ENCODE measurements at regions not wholly inside any gene's neighbourhood (a gene's known extent, or its start where the extent isn't known, plus 50 kb on each side); places are given as distances from the start of the nearest gene placed in this dataset.

GRCh38 chr3:104791331-104791730, 575.4 kb upstream of the ALCAM start:
- intact Hi-C loops (cut with micrococcal nuclease): no loop called here

- intact Hi-C loops (cut with micrococcal nuclease): no loop called here
These were observed 570.2 kb upstream of the ALCAM start for GRCh38 chr3:104796556-104796955.

- intact Hi-C loops (cut with micrococcal nuclease): no loop called here
These were observed 561.7 kb upstream of the ALCAM start for GRCh38 chr3:104805042-104805441.

GRCh38 chr3:104805508-104805907, 561.2 kb upstream of the ALCAM start:
- intact Hi-C loops (cut with micrococcal nuclease): no loop called here

- intact Hi-C loops (cut with micrococcal nuclease): no loop called here
These were observed 555.8 kb upstream of the ALCAM start for GRCh38 chr3:104810896-104811295.

- intact Hi-C loops (cut with micrococcal nuclease): no loop called here
These were observed 550.7 kb upstream of the ALCAM start for GRCh38 chr3:104816008-104816407.

GRCh38 chr3:104816716-104817115, 550.0 kb upstream of the ALCAM start:
- intact Hi-C loops (cut with micrococcal nuclease): no loop called here

GRCh38 chr3:104819333-104819732, 547.4 kb upstream of the ALCAM start:
- intact Hi-C loops (cut with micrococcal nuclease): no loop called here

GRCh38 chr3:104820959-104821358, 545.8 kb upstream of the ALCAM start:
- intact Hi-C loops (cut with micrococcal nuclease): no loop called here

- intact Hi-C loops (cut with micrococcal nuclease): no loop called here
These were observed 541.6 kb upstream of the ALCAM start for GRCh38 chr3:104825116-104825515.

GRCh38 chr3:104831071-104831470, 535.6 kb upstream of the ALCAM start:
- intact Hi-C loops (cut with micrococcal nuclease): no loop called here

- intact Hi-C loops (cut with micrococcal nuclease): no loop called here
These were observed 534.2 kb upstream of the ALCAM start for GRCh38 chr3:104832530-104832929.

GRCh38 chr3:104835376-104835775, 531.3 kb upstream of the ALCAM start:
- intact Hi-C loops (cut with micrococcal nuclease): no loop called here

GRCh38 chr3:104846270-104846669, 520.4 kb upstream of the ALCAM start:
- intact Hi-C loops (cut with micrococcal nuclease): no loop called here

GRCh38 chr3:104849070-104849469, 517.6 kb upstream of the ALCAM start:
- intact Hi-C loops (cut with micrococcal nuclease): no loop called here

- intact Hi-C loops (cut with micrococcal nuclease): no loop called here
These were observed 512.2 kb upstream of the ALCAM start for GRCh38 chr3:104854468-104854867.

- intact Hi-C loops (cut with micrococcal nuclease): no loop called here
These were observed 511.0 kb upstream of the ALCAM start for GRCh38 chr3:104855702-104856101.

- intact Hi-C loops (cut with micrococcal nuclease): no loop called here
These were observed 510.0 kb upstream of the ALCAM start for GRCh38 chr3:104856741-104857140.

- intact Hi-C loops (cut with micrococcal nuclease): no loop called here
These were observed 498.4 kb upstream of the ALCAM start for GRCh38 chr3:104868291-104868690.

GRCh38 chr3:104870276-104870675, 496.4 kb upstream of the ALCAM start:
- intact Hi-C loops (cut with micrococcal nuclease): no loop called here

GRCh38 chr3:104873331-104873730, 493.4 kb upstream of the ALCAM start:
- intact Hi-C loops (cut with micrococcal nuclease): no loop called here

- intact Hi-C loops (cut with micrococcal nuclease): no loop called here
These were observed 488.3 kb upstream of the ALCAM start for GRCh38 chr3:104878395-104878794.

- intact Hi-C loops (cut with micrococcal nuclease): no loop called here
These were observed 486.8 kb upstream of the ALCAM start for GRCh38 chr3:104879919-104880318.

- intact Hi-C loops (cut with micrococcal nuclease): no loop called here
These were observed 481.4 kb upstream of the ALCAM start for GRCh38 chr3:104885214-104885814.

All from T-helper 2 cell treated with Interferon-gamma antibody and Interleukin-4, amounts not matched to agents 100 ng/mL and 5 ng/mL, for 36 hours (primary cell).